ENCODE measurements at regions not wholly inside any gene's neighbourhood (a gene's known extent, or its start where the extent isn't known, plus 50 kb on each side); places are given as distances from the start of the nearest gene placed in this dataset.

DNA sequence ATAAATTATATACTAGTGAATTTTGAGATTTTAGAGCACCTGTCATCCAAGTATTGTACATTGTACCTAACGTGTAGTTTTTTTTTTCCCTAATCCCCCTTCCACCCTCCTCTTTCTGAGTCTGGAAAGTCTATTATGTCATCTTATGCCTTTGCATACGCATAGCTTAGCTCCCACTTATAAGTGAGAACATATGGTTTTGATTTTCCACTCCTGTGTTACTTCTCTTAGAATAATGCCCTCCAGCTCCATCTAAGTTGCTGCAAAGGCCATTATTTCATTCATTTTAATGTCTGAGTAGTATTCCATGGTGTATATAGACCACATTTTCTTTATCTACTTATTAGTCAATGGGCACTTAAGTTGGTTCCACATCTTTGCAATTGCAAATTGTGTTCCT, 177.0 kb upstream of the C16orf82 start:
- DNase-seq (ENCODE audit: low spot score): no peak

- no peak for DNase-seq (ENCODE audit: low spot score)
Measured at GRCh38 chr16:26898200-26898599, 168.5 kb upstream of the C16orf82 start.

DNA sequence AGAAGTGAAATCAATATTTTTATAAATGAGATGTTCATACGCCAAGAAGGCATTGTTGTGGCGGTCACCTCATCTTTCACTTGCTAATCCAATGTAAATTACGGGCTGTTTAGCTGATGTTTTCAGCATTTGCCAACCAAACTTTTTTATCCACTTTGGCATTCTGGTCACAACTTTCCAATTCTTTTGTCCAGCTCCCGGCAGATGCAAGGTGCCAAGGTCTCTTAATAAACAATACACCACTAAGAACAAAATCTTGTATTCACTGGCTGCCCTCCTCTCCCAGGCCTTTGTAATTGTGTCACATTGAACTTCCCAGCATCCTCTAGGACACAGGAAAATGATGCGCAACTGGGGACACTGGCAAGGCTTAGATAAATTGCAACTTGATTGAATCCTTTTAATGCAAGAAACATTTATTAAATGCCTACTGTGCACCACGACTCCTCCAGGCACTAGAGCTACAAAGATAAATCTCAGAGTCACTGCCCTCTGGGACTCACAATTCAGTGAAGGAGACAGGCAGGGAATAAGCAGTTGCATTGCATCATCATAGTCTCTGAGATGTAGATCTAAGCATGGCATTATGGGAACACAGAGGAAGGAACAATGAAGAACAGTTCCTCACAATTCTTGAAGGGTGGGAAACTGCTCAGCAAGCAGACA, 165.4 kb upstream of the C16orf82 start:
- no peak for DNase-seq (ENCODE audit: low spot score)

GRCh38 chr16:26901983-26902382, 164.7 kb upstream of the C16orf82 start:
- DNase-seq (ENCODE audit: low spot score): no peak

GRCh38 chr16:26905336-26905735, 161.4 kb upstream of the C16orf82 start:
- peak; percentile 3 for DNase-seq (ENCODE audit: low spot score)

GRCh38 chr16:26909623-26910022, 157.1 kb upstream of the C16orf82 start:
- DNase-seq (ENCODE audit: low spot score): no peak

DNA sequence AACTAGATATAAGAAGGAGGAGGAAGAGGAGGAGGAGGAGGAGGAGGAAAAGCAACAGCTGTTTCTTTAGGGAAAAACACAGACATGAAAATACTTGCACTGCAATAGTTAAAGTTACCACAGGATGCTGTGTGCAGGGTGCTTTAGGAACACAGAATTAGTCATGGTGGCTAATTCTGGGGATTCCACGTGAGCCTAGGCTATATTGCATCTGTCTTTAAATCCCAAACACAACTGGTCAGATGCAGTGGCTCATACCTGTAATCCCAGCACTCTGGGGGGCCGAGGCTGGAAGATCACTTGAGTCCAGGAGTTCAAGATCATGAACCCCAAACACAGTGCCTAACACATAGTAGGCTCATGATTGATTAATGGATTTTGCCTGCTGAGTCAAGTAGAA, 155.3 kb upstream of the C16orf82 start:
- no peak for DNase-seq (ENCODE audit: low spot score)

DNA sequence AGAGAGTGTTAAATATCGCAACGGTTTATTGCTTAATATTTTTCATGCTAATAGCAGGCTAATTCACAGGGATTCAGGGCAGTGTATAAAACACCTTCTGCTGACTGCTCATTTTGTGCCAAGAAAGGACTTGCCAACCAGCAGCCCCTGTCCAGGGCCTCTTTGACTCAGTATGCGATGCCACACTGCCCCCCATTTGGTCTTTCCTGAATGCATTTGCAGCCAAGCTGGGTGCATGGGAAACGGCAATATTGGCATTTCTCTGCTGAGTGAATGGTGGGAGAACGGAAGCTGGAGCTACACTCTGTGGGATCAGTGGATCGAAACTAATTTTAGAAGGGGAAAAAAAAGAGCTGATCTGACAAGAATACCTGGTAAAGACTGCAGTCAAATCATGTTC, 152.9 kb upstream of the C16orf82 start:
- DNase-seq (ENCODE audit: low spot score): no peak

DNA sequence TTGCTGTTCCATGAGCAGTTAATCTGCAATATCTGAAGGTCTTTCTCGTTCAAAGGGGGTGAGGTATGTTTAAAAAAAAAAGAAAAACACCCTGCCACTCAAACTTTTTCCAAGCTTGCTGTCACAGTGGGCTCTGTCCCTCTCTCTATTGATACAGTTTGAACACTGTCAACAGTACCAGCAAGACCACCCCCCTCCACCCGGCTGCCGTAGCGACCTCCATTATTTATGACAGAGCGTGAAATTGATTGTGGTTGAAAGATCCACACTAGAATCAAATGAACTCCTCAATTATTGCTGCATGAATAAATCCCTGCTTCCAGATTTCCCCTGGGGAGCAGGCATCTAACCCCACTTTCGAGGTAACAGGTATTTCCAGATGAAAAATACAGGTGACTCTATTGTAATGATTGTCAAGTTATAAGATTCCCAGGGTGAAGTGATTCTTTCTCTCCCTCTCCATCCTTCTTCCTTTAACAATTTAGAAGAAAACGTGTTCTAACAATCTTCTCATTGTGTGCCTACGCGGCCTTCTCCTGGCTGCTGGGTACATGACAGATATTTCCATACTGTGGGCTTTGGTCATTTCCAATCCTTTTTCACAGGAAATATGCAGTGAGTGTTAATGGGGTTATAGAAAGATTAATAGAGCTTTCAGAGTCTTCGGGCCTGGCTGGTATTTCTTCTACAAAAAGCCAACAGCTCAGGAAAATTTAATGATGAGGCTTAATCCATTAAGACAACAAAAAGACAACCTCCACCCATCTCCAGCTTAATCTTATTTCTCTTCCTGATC, 135.7 kb upstream of the C16orf82 start:
- no peak for DNase-seq (ENCODE audit: low spot score)

- DNase-seq (ENCODE audit: low spot score): no peak
Measured at GRCh38 chr16:26950636-26951035, 116.1 kb upstream of the C16orf82 start.

DNA sequence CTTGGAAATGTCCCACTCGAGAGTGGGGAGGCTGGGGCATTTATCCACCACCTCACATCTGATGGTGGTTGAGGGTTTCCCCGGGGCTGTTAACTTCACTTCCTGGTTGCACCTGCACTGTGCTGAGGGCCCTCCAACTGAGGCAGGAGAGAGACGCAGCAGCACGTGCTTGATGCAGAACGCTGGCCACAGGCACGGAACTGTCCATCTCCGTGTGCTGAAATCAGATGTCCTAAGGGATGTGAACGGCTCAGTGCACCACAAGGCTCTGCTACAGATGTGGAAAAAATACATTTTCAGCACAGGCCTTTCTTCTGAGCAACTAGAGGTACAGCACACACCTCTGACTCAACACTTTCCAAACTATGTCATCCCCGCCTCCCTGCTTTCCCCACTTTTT, 114.8 kb upstream of the C16orf82 start:
- no peak for DNase-seq (ENCODE audit: low spot score)

DNA sequence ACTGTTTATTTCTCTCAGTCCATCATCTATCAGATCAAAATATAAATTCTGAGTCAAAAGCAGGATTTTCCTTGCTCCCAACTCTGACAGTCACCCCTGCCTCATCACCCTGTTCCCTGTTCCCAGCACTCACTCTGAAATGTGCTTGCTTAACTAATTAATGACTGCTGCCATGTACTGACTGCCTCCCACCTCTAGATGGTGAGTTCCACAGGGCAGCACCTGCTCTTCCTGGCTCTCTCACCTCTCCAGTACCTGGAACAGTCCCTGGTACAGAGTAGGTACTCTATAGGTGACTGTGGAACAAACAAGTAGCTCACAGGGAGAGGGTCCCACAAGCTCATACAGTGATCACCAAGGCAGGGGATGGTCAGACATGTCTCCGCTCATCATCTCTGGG, 114.3 kb upstream of the C16orf82 start:
- DNase-seq (ENCODE audit: low spot score): no peak

- no peak for DNase-seq (ENCODE audit: low spot score)
Measured at GRCh38 chr16:26957283-26957859, 109.4 kb upstream of the C16orf82 start.

DNA sequence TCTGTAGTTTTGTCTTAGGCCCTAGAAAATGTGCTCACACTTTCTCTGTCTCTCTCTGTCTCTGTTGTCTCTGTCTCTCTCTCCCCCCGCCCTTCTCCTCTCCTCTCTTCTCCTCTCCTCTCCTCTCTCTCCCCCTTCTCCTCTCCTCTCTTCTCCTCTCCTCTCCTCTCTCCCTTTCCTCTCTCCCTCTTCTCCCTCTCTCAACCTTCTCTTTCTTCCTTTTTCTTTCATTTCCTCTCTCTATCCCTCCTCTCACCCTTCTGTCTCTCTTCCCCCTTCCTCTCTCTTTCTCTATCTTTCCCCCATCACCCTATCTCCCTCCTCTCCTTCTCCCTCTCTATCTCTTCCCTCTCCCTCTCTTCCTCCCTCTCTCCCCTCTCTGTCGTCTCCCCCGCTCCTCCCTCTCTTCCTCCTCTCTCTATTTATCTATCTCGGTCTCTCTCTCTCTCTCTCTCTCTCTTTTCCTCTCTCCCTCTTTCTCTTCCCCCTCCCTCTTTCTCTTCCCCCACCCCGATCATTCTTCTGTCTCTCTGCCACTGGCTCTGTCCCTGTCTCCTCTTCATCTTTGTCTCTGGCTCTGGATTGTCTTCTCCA, 107.2 kb upstream of the C16orf82 start:
- DNase-seq (ENCODE audit: low spot score): no peak

GRCh38 chr16:26961459-26961858, 105.3 kb upstream of the C16orf82 start:
- DNase-seq (ENCODE audit: low spot score): no peak

DNA sequence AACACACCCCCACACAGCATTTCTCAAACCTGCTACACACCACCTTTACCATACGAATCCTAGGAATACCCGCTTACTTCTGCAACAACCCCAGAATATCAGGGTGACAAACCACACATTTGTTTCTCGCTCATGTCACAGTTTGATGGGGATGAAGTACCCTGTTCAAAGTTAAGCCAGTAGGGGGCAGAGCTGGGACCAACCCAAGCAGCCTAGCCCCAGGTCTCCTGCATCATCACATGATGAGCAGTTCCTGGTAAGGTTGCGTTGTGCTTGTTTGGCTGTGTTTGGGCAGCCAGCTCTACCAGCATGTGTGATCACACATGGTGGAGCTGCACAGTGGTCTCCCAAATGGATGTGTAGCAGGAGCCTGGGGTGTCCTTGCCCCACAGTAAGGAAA, 103.6 kb upstream of the C16orf82 start:
- DNase-seq (ENCODE audit: low spot score): no peak

- no peak for DNase-seq (ENCODE audit: low spot score)
Measured at GRCh38 chr16:26969589-26970231, 97.0 kb upstream of the C16orf82 start.

GRCh38 chr16:26970292-26970691, 96.4 kb upstream of the C16orf82 start:
- DNase-seq (ENCODE audit: low spot score): no peak

GRCh38 chr16:26976873-26977272, 89.9 kb upstream of the C16orf82 start:
- DNase-seq (ENCODE audit: low spot score): no peak

DNA sequence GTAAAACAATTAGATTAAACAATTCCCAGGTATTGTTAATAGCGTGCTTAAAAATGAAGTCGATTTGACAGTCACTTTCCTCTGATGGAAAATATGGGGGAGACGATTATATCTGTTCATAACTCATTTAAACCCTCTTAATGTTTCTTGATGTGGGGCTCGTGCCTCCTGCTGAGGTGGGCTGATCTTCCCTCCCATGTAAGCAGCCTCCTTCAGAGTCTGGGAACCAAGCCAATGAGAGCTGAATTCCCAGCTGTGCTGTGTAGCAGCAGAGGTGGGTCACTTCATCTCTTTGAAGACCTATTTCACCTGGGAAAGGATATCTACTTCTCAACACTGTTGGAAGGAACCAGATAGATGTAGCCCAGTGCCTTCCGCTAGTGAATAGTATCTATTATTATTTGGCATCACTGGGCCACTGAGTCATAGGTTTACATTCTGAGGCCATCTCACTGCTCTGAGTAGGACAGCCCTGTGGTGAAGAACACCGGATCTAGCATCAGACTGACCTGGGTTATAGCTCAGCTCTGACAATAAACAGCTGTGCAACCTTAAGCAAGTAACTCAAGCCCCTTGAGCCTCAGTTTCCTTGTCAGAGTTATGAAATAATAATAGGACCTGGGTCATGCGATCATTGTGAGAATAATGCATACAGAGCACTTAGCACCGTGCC, 85.3 kb upstream of the C16orf82 start:
- DNase-seq (ENCODE audit: low spot score): peak; percentile 41

- no peak for DNase-seq (ENCODE audit: low spot score)
Measured at GRCh38 chr16:26982422-26982821, 84.3 kb upstream of the C16orf82 start.

DNA sequence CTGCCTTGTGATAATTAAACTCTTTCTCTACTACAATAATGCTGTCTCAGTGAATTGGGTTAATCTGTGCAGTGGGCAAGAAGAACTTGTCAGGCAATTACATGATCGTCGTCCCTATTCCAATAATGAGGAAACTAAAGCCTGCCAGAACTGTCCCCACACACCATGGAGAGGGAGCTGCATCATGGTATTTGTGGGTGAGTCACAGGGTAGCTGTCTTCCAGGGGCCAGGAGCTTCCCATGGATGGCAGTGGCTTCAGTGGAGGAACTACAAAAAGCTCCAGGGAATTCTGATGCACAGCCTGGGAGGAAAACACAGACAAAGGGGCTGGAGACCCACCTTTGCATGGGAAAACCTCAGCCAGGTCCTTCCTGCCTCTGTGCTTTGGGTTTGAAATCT, 83.3 kb upstream of the C16orf82 start:
- DNase-seq (ENCODE audit: low spot score): no peak

Data from putamen (tissue), 1 donor.